ENCODE measurements at regions not wholly inside any gene's neighbourhood (a gene's known extent, or its start where the extent isn't known, plus 50 kb on each side); places are given as distances from the start of the nearest gene placed in this dataset.

DNA sequence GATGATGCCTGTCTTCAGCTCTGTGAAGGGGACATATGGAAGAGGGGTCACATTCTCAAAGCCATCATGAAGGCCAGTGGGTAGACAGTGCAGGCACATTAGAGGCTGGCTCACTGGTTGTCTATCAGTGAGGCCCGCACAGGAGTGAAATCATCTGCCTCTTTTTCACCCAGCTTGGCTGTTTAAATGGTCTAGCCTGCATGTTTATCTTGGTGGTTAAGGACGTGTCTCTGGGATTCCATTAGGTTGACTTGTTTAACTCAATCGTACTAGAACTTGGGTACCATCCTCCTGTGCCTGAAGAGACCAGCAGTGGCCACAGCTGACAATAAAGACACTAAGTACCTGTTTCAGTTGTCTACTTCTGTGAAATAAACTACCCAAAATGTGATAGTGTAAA, 219.3 kb downstream of the PLPP3 start:
- intact Hi-C loops (cut with DNase I): no loop called here
- Histone ChIP-seq H3K27ac (ENCODE audit: low read depth in 1 of 2, low read length in 2 of 2) (no peak overlapping the region), H3K4me3 (ENCODE audit: low read length in 2 of 2) (no peak overlapping the region), H3K27me3 (ENCODE audit: control insufficient read depth in 1 of 2, insufficient read depth in 2 of 2, low read length in 1 of 2) (peaks cover 0 to 2% of the 10 kb centered on the region in 2 donors), H3K36me3 (ENCODE audit: control insufficient read depth in 1 of 2, insufficient read depth in 2 of 2, low read length in 1 of 2) (peaks cover 0 to 2% of the 10 kb centered on the region in 2 donors), H3K9me3 (ENCODE audit: control insufficient read depth, low read length) (peaks cover 2% of the 10 kb centered on the region), H3K4me1 (ENCODE audit: control insufficient read depth in 1 of 2, insufficient read depth in 2 of 2, low read length in 2 of 2) (peaks cover 0 to 2% of the 10 kb centered on the region in 2 donors)
- no peak for DNase-seq
- WGBS, 2 donors: 55 to 66% methylated on average over 3 of the region's 3 CpGs
- ATAC-seq (ENCODE audit: low FRiP score): no peak

DNA sequence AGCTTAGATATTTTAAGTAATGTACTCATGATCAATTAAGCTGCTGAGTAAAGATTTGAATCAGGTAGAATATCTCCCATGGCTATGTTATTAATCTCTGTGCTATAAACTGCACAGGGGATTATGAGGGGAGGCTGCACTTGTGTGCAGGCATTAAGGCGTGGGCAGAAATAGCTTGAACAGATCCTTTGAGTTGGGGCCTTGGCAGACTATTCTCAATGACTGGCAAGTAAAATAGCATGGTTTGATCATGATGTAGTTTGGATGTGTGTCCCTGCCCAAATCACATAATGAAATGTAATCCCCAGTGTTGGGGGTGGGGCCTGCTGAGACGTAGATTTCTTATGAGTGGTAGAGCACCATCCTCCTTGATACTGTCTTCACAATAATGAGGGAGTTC, 220.3 kb downstream of the PLPP3 start:
- no peak for ATAC-seq (ENCODE audit: low FRiP score)
- intact Hi-C loops (cut with DNase I): no loop called here
- no peak overlapping the region for H3K4me3 ChIP-seq (ENCODE audit: low read length in 2 of 2)
- 10 to 27% methylated on average over 2 of the region's 2 CpGs for WGBS, 2 donors
- H3K27ac ChIP-seq (ENCODE audit: low read depth in 1 of 2, low read length in 2 of 2): no peak overlapping the region
- no peak for DNase-seq
- peaks cover 0 to 3% of the 10 kb centered on the region in 2 donors for H3K36me3 ChIP-seq (ENCODE audit: control insufficient read depth in 1 of 2, insufficient read depth in 2 of 2, low read length in 1 of 2)
- peaks cover 2% of the 10 kb centered on the region for H3K9me3 ChIP-seq (ENCODE audit: control insufficient read depth, low read length)
- H3K27me3 ChIP-seq (ENCODE audit: control insufficient read depth in 1 of 2, insufficient read depth in 2 of 2, low read length in 1 of 2): peaks cover 0 to 2% of the 10 kb centered on the region in 2 donors
- peaks cover 0 to 2% of the 10 kb centered on the region in 2 donors for H3K4me1 ChIP-seq (ENCODE audit: control insufficient read depth in 1 of 2, insufficient read depth in 2 of 2, low read length in 2 of 2)

DNA sequence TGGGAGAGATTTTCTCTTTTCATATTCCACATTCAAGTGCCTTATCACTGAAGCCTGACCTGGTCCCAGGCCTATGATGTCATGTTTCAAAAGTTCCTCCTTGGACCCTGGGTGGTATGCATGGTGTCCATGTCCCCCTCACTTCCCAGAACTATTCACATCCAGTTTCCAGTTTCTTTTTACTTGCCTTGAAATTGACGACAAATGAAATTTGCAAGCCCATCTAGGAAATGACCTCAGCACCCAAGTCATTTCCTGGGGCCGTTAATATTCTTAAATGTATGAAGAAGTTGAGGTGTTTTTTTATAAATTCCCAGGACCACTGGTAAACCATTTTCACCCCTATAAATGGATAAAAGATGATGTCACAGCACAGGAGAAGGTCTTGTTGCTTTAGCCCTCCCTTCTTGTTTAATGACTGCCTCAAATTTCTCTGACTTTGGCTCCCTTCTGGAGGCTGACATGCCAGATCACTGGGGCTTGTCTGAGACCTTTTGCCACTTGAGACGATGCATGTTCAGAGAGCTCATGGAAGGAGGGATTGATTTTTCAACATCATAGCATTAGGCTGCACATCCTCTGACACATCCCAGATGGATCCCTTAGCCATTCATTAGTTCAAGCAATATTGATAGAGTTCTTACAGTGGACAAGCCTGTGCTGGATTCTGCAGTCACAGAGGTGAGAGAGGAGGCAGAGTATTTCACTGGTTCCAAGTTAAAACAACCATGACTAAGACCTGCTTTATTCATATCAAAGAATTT, 221.3 kb downstream of the PLPP3 start:
- ATAC-seq (ENCODE audit: low FRiP score): no peak
- no peak for DNase-seq
- WGBS, 2 donors: 12 to 15% methylated on average over 3 of the region's 3 CpGs
- Histone ChIP-seq H3K4me1 (ENCODE audit: control insufficient read depth in 1 of 2, insufficient read depth in 2 of 2, low read length in 2 of 2) (peaks cover 0 to 2% of the 10 kb centered on the region in 2 donors), H3K27ac (ENCODE audit: low read depth in 1 of 2, low read length in 2 of 2) (no peak overlapping the region), H3K4me3 (ENCODE audit: low read length in 2 of 2) (no peak overlapping the region), H3K36me3 (ENCODE audit: control insufficient read depth in 1 of 2, insufficient read depth in 2 of 2, low read length in 1 of 2) (peaks cover 0 to 3% of the 10 kb centered on the region in 2 donors), H3K27me3 (ENCODE audit: control insufficient read depth in 1 of 2, insufficient read depth in 2 of 2, low read length in 1 of 2) (no peaks in the 10 kb centered on the region), H3K9me3 (ENCODE audit: control insufficient read depth, low read length) (peaks cover 2% of the 10 kb centered on the region)
- intact Hi-C loops (cut with DNase I): no loop called here

DNA sequence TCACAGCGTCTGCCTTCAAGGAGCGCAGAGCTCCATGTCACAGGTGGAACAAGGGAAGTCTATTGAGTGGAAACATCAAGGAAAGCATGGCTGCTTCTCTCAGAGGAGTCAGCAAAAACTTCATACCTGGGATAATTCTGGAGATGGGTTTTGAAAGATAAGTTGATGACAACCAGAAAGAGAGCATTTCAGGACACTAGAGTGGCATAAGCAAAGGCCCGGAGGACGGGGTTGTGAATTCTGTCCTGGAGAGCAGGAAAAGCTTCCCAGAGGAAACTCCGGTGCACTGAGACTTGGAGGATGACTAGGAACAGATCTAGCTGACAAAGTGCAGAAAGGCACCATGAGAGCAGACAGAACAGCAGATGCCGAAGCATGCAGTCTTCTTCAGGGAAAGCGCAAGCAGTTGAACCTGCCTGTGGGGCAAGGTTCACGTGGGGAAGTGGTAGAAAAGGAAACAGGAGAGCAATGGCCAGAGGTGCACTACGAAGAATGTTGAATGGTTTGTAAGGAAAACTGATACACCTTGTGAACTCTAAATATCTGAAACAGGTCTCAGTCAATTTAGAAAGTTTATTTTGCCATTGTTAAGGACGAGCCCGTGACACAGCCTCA, 222.9 kb downstream of the PLPP3 start:
- ATAC-seq (ENCODE audit: low FRiP score) (no peak), DNase-seq (no peak)
- 97 to 98% methylated on average over 11 of the region's 11 CpGs for WGBS, 2 donors
- no peaks in the 10 kb centered on the region for H3K27me3 ChIP-seq (ENCODE audit: control insufficient read depth in 1 of 2, insufficient read depth in 2 of 2, low read length in 1 of 2)
- peaks cover 0 to 2% of the 10 kb centered on the region in 2 donors for H3K4me1 ChIP-seq (ENCODE audit: control insufficient read depth in 1 of 2, insufficient read depth in 2 of 2, low read length in 2 of 2)
- no peak overlapping the region for H3K27ac ChIP-seq (ENCODE audit: low read depth in 1 of 2, low read length in 2 of 2)
- H3K9me3 ChIP-seq (ENCODE audit: control insufficient read depth, low read length): peaks cover 2% of the 10 kb centered on the region
- intact Hi-C loops (cut with DNase I): no loop called here
- no peak overlapping the region for H3K4me3 ChIP-seq (ENCODE audit: low read length in 2 of 2)
- H3K36me3 ChIP-seq (ENCODE audit: control insufficient read depth in 1 of 2, insufficient read depth in 2 of 2, low read length in 1 of 2): peaks cover 0 to 3% of the 10 kb centered on the region in 2 donors

DNA sequence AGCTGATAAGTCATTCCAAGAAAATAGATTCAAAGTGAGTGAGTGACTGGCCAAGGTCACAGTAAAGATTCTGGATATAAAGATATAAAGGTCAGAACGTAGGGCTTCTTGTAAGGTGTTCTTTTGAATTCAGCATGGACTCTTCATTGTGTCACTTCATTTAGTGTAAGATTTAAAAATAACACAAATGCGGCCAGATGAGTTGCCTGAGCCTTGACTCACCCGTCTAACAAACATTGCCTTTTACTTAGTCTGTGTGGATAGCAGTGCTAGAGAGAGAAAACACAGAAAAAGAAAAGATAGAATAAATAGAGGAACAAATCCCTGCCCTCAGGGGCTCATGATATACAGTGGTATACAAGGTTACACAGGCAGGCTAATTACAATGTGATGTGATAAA, 223.4 kb downstream of the PLPP3 start:
- intact Hi-C loops (cut with DNase I): no loop called here
- 15 to 22% methylated on average over 3 of the region's 3 CpGs for WGBS, 2 donors
- peaks cover 2% of the 10 kb centered on the region for H3K9me3 ChIP-seq (ENCODE audit: control insufficient read depth, low read length)
- DNase-seq (no peak), ATAC-seq (ENCODE audit: low FRiP score) (no peak)
- no peak overlapping the region for H3K27ac ChIP-seq (ENCODE audit: low read depth in 1 of 2, low read length in 2 of 2)
- peaks cover 0 to 3% of the 10 kb centered on the region in 2 donors for H3K36me3 ChIP-seq (ENCODE audit: control insufficient read depth in 1 of 2, insufficient read depth in 2 of 2, low read length in 1 of 2)
- H3K4me1 ChIP-seq (ENCODE audit: control insufficient read depth in 1 of 2, insufficient read depth in 2 of 2, low read length in 2 of 2): peaks cover 0 to 2% of the 10 kb centered on the region in 2 donors
- H3K4me3 ChIP-seq (ENCODE audit: low read length in 2 of 2): no peak overlapping the region
- H3K27me3 ChIP-seq (ENCODE audit: control insufficient read depth in 1 of 2, insufficient read depth in 2 of 2, low read length in 1 of 2): no peaks in the 10 kb centered on the region

DNA sequence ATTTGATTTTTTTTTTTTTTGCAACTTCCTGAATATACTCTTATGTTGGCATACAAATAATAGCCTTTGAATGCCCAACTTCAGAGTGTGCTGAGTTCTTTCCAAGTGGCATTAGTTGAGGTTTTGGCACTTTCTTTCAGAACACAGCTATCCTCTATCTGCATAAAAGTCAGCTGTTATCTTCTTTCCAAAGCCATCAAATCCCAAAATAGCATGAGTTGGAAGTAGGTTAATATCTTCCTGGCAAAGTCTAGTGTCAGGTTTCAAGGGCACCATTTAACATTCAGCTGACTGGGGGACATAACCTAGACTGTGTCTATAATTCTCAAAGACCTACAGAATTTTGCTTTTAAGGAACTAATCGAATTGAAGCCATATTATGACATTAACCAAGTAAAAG, 223.9 kb downstream of the PLPP3 start:
- H3K27me3 ChIP-seq (ENCODE audit: control insufficient read depth in 1 of 2, insufficient read depth in 2 of 2, low read length in 1 of 2): no peaks in the 10 kb centered on the region
- DNase-seq (no peak), ATAC-seq (ENCODE audit: low FRiP score) (no peak)
- H3K4me3 ChIP-seq (ENCODE audit: low read length in 2 of 2): no peak overlapping the region
- peaks cover 0 to 3% of the 10 kb centered on the region in 2 donors for H3K36me3 ChIP-seq (ENCODE audit: control insufficient read depth in 1 of 2, insufficient read depth in 2 of 2, low read length in 1 of 2)
- 83 to 88% methylated on average over 1 of the region's 1 CpG for WGBS, 2 donors
- peaks cover 1% of the 10 kb centered on the region for H3K9me3 ChIP-seq (ENCODE audit: control insufficient read depth, low read length)
- no peak overlapping the region for H3K27ac ChIP-seq (ENCODE audit: low read depth in 1 of 2, low read length in 2 of 2)
- intact Hi-C loops (cut with DNase I): no loop called here
- H3K4me1 ChIP-seq (ENCODE audit: control insufficient read depth in 1 of 2, insufficient read depth in 2 of 2, low read length in 2 of 2): peaks cover 0 to 2% of the 10 kb centered on the region in 2 donors

DNA sequence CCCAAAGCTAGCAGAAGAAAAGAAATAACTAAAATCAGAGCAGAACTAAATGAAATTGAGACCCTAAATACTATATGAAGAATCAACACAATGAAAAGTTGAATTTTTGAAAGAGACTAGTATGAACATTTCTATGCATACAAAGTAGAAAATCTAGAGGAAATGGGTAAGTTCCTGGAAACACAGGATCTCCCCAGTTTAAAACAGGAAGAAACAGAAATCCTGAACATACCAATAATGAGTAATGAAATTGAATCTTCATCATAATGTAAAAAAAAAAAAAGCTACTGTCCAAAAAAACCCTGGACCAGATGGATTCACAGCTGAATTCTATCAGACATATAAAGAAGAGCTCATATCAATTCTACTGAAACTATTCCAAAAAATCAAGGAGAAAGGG, 233.5 kb downstream of the PLPP3 start:
- Histone ChIP-seq H3K27ac (ENCODE audit: low read depth in 1 of 2, low read length in 2 of 2) (no peak overlapping the region), H3K4me1 (ENCODE audit: control insufficient read depth in 1 of 2, insufficient read depth in 2 of 2, low read length in 2 of 2) (no peaks in the 10 kb centered on the region), H3K36me3 (ENCODE audit: control insufficient read depth in 1 of 2, insufficient read depth in 2 of 2, low read length in 1 of 2) (no peaks in the 10 kb centered on the region), H3K9me3 (ENCODE audit: control insufficient read depth, low read length) (no peaks in the 10 kb centered on the region), H3K27me3 (ENCODE audit: control insufficient read depth in 1 of 2, insufficient read depth in 2 of 2, low read length in 1 of 2) (no peaks in the 10 kb centered on the region), H3K4me3 (ENCODE audit: low read length in 2 of 2) (no peak overlapping the region)
- intact Hi-C loops (cut with DNase I): no loop called here
- no peak for ATAC-seq (ENCODE audit: low FRiP score)
- no peak for DNase-seq

DNA sequence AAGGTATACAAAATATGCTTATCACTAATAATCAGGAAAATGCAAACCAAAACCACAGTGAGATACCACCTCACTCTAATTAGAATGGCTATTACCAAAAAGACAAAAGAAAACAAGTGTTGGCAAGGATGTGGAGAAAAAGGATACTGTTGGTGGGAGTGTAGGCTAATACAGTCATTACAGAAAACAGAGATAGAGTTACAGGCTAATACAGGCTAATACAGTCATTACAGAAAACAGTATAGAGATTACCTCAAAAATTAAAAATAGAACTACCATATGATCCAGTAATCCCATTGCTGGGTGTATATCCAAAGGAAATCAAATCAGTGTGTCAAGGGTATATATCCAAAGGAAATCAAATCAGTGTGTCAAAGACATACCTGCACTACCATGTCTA, 238.4 kb downstream of the PLPP3 start:
- intact Hi-C loops (cut with DNase I): no loop called here
- H3K27me3 ChIP-seq (ENCODE audit: control insufficient read depth in 1 of 2, insufficient read depth in 2 of 2, low read length in 1 of 2): peaks cover 0 to 2% of the 10 kb centered on the region in 2 donors
- H3K9me3 ChIP-seq (ENCODE audit: control insufficient read depth, low read length): no peaks in the 10 kb centered on the region
- no peak overlapping the region for H3K4me3 ChIP-seq (ENCODE audit: low read length in 2 of 2)
- H3K36me3 ChIP-seq (ENCODE audit: control insufficient read depth in 1 of 2, insufficient read depth in 2 of 2, low read length in 1 of 2): no peaks in the 10 kb centered on the region
- H3K27ac ChIP-seq (ENCODE audit: low read depth in 1 of 2, low read length in 2 of 2): no peak overlapping the region
- no peaks in the 10 kb centered on the region for H3K4me1 ChIP-seq (ENCODE audit: control insufficient read depth in 1 of 2, insufficient read depth in 2 of 2, low read length in 2 of 2)
- DNase-seq: no peak
- no peak for ATAC-seq (ENCODE audit: low FRiP score)

All from aorta (tissue), 5 donors.